ENCODE measurements at regions not wholly inside any gene's neighbourhood (a gene's known extent, or its start where the extent isn't known, plus 50 kb on each side); places are given as distances from the start of the nearest gene placed in this dataset.

DNA sequence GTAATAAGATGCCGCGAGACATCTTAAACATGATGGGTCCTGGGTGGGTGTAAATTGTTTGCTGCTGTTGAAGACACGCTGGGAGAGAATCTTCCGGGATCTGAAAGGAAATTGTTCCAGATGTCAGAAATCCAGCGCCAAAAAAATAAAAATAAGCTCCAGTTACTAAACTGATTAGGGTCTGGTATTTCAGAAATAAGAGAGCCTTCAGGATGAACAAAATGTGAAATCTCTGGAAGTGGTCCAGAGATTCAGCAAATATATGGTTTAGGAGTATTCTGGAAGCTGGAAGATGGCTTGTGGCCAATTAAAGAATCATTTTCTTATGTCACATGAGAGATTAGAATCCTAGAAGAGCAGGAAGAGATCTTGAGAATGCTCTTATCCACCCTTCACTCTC is 75.8 kb upstream of the NHS start:
- WGBS, 3 donors: 25 to 58% (median 31%) methylated on average over 5 of the region's 5 CpGs
- H3K4me1 ChIP-seq: no peaks in the 10 kb centered on the region
- peaks cover 9% of the 10 kb centered on the region for H3K9me3 ChIP-seq
- no peak overlapping the region for H3K4me3 ChIP-seq
- DNase-seq (no peak), ATAC-seq (no peak)
- H3K27ac ChIP-seq: no peak overlapping the region
- no peaks in the 10 kb centered on the region for H3K36me3 ChIP-seq (ENCODE audit: insufficient read depth in 1 of 2, low read depth in 1 of 2)
- intact Hi-C loops (cut with DNase I): no loop called here
- H3K27me3 ChIP-seq (ENCODE audit: insufficient read depth in 3 of 3, low read length in 2 of 3): no peaks in the 10 kb centered on the region
- TF ChIP-seq, protein P1, sequence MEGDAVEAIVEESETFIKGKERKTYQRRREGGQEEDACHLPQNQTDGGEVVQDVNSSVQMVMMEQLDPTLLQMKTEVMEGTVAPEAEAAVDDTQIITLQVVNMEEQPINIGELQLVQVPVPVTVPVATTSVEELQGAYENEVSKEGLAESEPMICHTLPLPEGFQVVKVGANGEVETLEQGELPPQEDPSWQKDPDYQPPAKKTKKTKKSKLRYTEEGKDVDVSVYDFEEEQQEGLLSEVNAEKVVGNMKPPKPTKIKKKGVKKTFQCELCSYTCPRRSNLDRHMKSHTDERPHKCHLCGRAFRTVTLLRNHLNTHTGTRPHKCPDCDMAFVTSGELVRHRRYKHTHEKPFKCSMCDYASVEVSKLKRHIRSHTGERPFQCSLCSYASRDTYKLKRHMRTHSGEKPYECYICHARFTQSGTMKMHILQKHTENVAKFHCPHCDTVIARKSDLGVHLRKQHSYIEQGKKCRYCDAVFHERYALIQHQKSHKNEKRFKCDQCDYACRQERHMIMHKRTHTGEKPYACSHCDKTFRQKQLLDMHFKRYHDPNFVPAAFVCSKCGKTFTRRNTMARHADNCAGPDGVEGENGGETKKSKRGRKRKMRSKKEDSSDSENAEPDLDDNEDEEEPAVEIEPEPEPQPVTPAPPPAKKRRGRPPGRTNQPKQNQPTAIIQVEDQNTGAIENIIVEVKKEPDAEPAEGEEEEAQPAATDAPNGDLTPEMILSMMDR (IDR thresholded peaks at IDR 0.05): no peak

- no peaks in the 10 kb centered on the region for H3K4me1 ChIP-seq
- H3K4me3 ChIP-seq: no peak overlapping the region
- peaks cover 5% of the 10 kb centered on the region for H3K9me3 ChIP-seq
- DNase-seq (no peak), ATAC-seq (no peak)
- H3K36me3 ChIP-seq (ENCODE audit: insufficient read depth in 1 of 2, low read depth in 1 of 2): no peaks in the 10 kb centered on the region
- WGBS, 3 donors: 74 to 80% (median 74%) methylated on average over 4 of the region's 4 CpGs
- intact Hi-C loops (cut with DNase I): no loop called here
- H3K27me3 ChIP-seq (ENCODE audit: insufficient read depth in 3 of 3, low read length in 2 of 3): no peaks in the 10 kb centered on the region
- TF ChIP-seq, protein P1 (IDR thresholded peaks at IDR 0.05): no peak
- H3K27ac ChIP-seq: no peak overlapping the region
Measured at GRCh38 chrX:17323397-17323796, 51.6 kb upstream of the NHS start.
